SK-N-SH (cell line): ENCODE measurements at regions not wholly inside any gene's neighbourhood (a gene's known extent, or its start where the extent isn't known, plus 50 kb on each side); places are given as distances from the start of the nearest gene placed in this dataset.

Experiments used
- CHD2 ChIP-seq: fragments of 150-350 bp; IDR thresholded peaks from 2 replicates; pipeline ENCODE4 v1.6.1; 2018; ENCODE audit warnings: low read length; ENCODE audit not compliant: partially characterized antibody
- ELF1 ChIP-seq: IDR thresholded peaks from 2 replicates; pipeline ENCODE4 v1.4.0; 2012
- GATA2 ChIP-seq: sonication (generic); formaldehyde crosslinking; IDR thresholded peaks from 2 replicates; pipeline ENCODE4 v1.5.0; 2020; ENCODE audit warnings: mild to moderate bottlenecking, missing genetic modification reagents
- MAX ChIP-seq: IDR thresholded peaks from 2 replicates; pipeline ENCODE4 v1.4.0; 2012; ENCODE audit warnings: low read depth
- RAD21 ChIP-seq: IDR thresholded peaks from 2 replicates; pipeline ENCODE4 v1.6.1; 2012; ENCODE audit warnings: mild to moderate bottlenecking, low read length
- REST ChIP-seq: IDR thresholded peaks from 2 replicates; pipeline ENCODE4 v1.6.1; 2012; ENCODE audit warnings: mild to moderate bottlenecking, low read depth, low read length, moderate library complexity
- RFX5 ChIP-seq: IDR thresholded peaks from 2 replicates; pipeline ENCODE4 v1.6.1; 2012; ENCODE audit warnings: mild to moderate bottlenecking, improper control_type of control experiment, low read length
- SIN3A ChIP-seq: IDR thresholded peaks from 2 replicates; pipeline ENCODE4 v1.6.1; 2012; ENCODE audit warnings: low read depth, mild to moderate bottlenecking, low read length, moderate library complexity, borderline replicate concordance
- TF ChIP-seq, protein P1 (sequence below): fragments of 200-600 bp; sonication (generic); IDR thresholded peaks from 2 replicates; pipeline ENCODE4 v1.6.1; 2017; ENCODE audit warnings: antibody characterized with exemption, mild to moderate bottlenecking, moderate library complexity
- TF ChIP-seq, protein P2 (sequence below): fragments of 150-350 bp; IDR thresholded peaks from 2 replicates; pipeline ENCODE4 v1.6.1; 2017; ENCODE audit warnings: antibody characterized with exemption, low read length, low read depth, borderline replicate concordance

- TF ChIP-seq REST = no peak
- TF ChIP-seq RFX5 = no peak
- TF ChIP-seq, protein P1, sequence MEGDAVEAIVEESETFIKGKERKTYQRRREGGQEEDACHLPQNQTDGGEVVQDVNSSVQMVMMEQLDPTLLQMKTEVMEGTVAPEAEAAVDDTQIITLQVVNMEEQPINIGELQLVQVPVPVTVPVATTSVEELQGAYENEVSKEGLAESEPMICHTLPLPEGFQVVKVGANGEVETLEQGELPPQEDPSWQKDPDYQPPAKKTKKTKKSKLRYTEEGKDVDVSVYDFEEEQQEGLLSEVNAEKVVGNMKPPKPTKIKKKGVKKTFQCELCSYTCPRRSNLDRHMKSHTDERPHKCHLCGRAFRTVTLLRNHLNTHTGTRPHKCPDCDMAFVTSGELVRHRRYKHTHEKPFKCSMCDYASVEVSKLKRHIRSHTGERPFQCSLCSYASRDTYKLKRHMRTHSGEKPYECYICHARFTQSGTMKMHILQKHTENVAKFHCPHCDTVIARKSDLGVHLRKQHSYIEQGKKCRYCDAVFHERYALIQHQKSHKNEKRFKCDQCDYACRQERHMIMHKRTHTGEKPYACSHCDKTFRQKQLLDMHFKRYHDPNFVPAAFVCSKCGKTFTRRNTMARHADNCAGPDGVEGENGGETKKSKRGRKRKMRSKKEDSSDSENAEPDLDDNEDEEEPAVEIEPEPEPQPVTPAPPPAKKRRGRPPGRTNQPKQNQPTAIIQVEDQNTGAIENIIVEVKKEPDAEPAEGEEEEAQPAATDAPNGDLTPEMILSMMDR = no peak
- no peak for TF ChIP-seq SIN3A
- no peak for TF ChIP-seq RAD21
- TF ChIP-seq MAX = no peak
- TF ChIP-seq ELF1 = no peak
- no peak for TF ChIP-seq GATA2 (CRISPR knock-in tag)
- TF ChIP-seq, protein P2, sequence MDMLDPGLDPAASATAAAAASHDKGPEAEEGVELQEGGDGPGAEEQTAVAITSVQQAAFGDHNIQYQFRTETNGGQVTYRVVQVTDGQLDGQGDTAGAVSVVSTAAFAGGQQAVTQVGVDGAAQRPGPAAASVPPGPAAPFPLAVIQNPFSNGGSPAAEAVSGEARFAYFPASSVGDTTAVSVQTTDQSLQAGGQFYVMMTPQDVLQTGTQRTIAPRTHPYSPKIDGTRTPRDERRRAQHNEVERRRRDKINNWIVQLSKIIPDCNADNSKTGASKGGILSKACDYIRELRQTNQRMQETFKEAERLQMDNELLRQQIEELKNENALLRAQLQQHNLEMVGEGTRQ = no peak
- TF ChIP-seq CHD2 = no peak
These were observed 1398.6 kb downstream of the MRPL39 start for GRCh38 chr21:24208562-24209260.
